Stimulated activated naive CD4-positive, alpha-beta T cell treated with Interleukin-2 at 50 U/mL for 16 hours (primary cell): ENCODE measurements at regions not wholly inside any gene's neighbourhood (a gene's known extent, or its start where the extent isn't known, plus 50 kb on each side); places are given as distances from the start of the nearest gene placed in this dataset.
A peak's percentile ranks its signal among the peaks of the same experiment; 100 is the strongest.

ENCODE experiments used
- DNase-seq: peaks from one replicate; lab custom pipeline; 2025; lab: John Stamatoyannopoulos, UW

DNA sequence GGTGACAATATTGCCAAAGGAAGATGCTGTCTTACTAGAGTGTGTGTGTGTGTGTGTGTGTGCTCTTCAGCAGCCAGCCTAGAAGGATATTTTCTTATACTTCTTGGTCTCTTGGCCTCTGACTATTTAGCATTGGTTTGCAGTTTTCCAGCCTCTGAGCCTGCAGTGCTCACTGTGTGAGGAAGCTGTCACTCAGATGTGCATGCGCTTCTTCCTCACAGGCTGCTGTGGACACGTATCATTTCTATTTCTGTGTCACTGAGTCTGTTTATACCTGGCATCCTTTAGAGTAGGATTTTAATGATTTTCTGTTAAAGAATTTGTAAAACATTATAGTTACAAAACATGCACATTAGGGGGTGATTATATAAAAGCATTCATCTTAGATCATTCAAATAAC is 83.3 kb downstream of the ALDH8A1 start:
- DNase-seq = no peak

DNA sequence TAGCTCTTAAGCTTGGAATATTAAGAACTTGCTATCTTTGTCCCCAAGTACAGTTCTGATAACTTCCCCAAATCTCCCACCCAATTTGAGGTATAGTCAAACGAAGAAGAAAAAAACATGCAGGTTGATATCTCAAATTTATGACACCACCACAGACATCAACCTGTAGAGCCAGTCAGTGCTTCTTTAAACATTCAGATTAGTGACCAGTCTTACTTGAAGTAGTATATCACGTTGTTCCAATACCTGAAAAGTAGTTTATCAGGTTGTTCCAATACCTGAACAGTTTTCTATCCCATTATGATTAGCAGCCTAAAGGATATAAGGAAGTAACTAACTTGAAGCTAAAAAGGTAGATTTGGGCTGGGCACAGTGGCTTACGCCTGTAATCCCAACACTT is 85.3 kb downstream of the ALDH8A1 start:
- no peak for DNase-seq

DNA sequence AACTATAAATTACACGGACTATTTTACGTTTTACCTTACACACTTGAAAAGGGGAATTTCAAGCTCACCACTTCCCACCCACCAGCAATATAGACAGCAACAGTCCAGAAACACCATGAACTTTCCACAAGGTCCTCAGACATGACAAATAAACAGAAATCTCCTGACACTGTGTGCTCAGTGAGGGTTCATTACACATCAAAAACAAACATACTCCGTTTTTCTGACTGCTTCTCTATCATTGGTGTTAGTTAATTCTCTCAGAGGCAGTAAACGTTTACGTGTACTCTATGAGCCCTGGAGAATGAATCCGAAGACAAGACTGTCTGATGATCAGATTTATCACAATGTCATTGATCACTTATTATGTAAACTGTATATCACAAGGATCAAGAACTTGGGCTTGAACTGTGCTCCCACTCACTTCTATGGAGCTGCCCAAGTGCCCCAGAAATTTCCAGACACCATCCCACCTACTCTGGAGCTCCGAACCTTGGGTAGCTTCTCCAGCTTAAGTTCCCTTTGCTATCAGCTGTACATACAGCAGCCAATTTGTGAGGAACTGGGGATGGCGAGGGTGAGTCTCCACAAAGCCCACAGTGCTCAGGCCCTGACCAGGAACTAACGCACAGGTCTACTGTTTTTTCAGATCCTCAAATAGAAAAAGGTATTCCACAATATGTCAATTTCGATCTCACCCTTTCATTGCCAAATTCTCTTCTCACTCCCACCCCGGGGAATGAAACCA is 86.0 kb downstream of the ALDH8A1 start:
- no peak for DNase-seq

DNA sequence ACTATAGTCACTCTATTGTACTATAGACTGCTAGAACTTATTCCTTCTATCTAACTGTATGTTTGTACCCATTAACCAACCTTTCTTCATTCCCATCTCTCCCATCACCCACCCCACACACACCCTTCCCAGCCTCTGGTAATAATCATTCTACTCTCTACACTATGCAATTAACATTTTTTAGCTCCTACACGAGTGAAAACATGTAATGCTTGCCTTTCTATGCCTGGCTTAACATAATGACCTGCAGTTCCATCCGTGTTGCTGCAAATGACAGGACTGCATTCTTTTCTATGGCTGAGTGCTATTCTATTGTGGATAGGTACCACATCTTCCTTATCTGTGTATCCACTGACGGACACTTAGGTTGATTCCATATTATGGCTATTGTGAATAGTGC is 95.5 kb downstream of the ALDH8A1 start:
- DNase-seq = no peak

GRCh38 chr6:134853111-134854055 is 96.5 kb downstream of the ALDH8A1 start:
- no peak for DNase-seq

- DNase-seq = no peak
Observed at GRCh38 chr6:134851548-134851947, 98.4 kb downstream of the ALDH8A1 start.

DNA sequence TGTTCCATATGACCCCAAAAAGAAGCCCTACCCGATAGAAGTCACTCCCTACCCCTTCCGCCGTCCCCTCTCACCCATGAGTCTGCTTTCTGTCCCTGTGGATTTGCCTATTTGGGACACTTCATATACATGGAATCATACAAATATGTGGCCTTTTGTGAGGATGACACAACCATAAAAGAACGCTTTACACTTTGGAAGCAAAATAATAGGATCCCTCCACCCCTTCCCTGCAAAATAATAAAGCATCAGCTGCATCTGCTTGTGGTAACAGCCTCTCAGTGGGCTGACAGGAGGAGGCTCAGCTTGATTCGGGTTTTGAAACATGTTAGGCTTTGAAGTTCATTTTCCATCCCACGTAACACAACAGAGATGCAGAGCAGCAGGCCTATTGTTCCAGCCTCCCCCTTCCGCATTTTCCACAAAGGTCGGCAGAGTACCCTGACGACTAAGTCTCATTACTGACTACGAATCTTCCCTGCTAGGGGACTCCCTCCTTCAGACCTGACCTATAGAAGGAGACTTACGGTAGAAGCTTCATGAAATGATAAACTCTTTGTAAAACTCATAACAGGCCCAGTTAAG is 99.1 kb downstream of the ALDH8A1 start:
- no peak for DNase-seq

DNA sequence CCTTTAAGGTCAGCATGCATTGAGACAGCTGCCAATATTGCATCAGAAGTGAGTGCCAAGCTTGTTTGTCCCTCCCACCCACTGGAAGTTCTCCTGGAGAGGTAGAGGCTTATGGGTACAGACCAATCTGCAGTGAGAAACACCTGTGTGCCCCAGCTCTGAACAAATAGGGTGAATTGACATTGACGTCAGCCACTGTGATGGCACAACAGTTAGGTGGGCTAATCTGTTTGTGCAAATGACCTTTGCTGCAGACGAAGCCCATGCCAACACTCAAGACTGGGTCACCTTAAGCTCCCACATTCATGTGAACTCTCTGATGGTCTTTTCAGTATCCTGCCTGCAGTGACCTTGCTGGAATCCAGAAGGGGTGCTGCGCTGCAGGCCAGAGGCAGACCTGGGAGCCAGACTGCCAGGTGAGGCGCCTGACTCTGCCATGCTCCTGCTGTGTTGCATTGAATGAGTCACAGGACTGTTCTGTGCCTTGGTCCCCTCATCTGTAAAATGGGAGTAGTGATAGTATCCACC is 99.9 kb downstream of the ALDH8A1 start:
- no peak for DNase-seq

DNA sequence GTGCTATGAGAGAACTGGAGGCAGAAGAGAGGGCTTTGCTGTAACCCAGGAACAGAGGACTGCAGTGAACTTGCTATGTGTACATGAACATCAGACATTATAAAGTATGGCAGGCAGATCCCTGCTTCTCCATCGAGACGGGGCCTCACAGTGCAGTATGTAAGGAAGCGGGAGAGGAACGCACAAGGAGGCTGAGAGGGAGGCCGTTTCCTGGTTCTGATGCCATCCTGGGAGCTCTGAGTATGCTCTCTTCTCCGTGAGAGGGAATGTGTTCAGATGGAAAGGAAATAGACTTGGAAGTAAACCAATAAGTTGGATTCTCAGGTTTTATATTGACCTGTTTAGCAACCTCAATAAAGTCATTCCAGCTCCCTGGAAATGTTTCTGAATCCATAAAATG is 101.8 kb downstream of the ALDH8A1 start:
- DNase-seq = no peak

DNA sequence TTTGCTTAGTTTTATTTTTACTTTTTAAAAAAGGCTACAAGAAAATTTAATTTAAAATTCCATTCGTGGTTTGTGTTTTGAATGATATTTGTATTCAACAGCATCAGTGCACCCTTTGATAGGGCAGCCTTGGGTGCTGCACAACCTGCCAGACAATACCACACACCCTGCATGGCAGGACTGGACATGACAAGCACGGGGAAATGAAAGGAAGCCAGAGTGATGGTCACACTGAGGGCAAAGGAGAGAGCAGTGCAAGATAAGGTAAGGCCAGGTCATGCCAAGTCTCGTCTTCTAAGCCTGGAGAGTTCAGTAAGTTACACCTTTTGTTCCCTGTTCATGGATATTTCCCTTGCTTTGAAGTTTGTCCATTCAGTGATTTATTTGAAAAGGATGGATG is 103.0 kb downstream of the ALDH8A1 start:
- no peak for DNase-seq

GRCh38 chr6:134846031-134846430 is 103.9 kb downstream of the ALDH8A1 start:
- DNase-seq = no peak

- DNase-seq = no peak
Observed at GRCh38 chr6:134844120-134844519, 105.8 kb downstream of the ALDH8A1 start.

- DNase-seq = no peak
Observed at GRCh38 chr6:134840086-134840867, 109.6 kb downstream of the ALDH8A1 start.

DNA sequence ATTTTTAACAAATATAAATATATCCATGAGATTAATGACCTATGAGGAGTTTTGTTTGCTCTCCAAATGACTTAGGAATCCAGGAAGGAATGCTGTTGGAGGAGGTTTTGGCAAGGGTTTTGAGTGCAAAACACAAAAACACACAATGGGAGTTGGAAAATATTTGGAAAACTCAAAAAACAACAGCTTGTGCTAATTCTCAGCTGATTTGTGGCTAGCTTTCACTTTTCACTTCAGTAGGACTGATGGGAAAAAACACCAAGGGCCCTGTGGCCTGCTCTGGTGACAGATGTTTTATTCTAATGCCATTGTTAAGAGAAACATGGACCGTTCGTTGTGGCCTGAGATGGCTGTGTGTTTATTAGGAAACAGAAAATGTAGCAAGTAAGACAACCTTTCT is 113.9 kb downstream of the ALDH8A1 start:
- no peak for DNase-seq

DNA sequence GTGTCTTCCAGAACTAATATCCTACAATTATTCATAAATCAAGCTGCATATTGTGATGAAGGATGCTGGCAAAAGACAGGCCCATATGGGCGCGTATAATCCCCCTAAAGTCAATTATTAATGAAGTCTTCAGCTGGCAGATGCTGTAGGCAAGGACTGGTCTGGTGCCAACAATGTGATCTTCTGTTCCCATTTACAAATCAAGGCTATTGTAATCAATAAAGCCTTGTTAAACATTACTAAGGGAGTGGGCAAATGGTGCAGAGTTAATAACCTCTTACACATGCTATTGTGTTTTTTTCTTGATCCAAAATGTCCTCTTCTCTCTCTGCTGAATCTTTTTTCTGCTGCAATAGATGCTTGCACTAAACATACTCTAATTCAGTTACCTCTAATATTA is 119.0 kb downstream of the ALDH8A1 start:
- no peak for DNase-seq

DNA sequence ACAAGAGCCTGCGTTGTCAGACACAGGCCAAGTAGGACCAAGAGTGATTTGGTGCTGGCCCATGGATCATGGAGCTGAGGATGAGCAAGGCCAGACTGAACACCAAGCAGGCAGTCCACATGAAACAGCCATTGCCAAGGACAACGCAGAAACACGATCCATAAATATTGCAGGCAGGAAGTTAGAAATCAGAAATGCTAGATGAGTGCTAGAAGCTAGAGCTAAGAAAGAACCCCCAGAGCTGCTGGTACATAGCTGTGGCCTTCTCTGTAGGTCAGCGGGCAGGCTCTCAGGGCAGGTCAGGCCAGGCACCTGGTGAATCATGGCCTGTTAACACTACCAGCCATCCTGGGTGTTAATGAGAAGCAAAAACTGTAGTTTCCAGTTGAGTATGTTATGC is 119.7 kb downstream of the ALDH8A1 start:
- no peak for DNase-seq

DNA sequence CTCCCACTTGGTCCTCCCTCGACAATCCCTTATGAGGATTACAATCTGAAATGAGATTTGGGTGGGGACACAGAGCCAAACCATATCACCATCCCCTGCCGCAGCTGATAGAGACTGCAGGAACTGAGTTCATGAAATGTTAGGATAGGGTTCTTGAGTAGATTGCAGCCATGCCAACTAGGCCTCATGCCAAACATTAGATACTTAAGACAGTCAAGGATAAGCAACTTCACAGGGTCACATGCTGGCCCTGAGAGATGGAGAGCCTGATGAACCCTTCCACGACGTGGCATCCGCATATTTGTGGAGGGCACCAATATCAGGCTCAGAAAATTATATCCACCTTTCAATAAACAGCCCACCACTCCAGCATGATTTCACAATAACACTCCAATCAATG is 121.3 kb downstream of the ALDH8A1 start:
- no peak for DNase-seq

GRCh38 chr6:134826889-134827737 is 122.8 kb downstream of the ALDH8A1 start:
- no peak for DNase-seq

DNA sequence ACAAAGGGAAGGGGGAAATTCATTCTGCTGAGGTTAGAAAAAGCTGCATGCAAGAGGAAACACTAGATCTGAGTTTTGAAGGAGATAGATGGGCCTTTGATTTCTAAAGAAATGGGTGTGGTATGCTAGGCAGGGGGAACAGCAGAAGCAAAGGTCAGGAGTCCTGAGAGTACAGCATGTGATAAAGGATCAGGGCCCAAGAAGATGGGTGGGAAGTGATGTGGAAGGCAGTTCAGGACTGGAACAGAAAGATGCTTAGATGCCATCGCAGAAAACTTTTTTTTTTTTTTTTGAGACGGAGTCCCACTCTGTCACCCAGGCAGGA is 126.2 kb downstream of the ALDH8A1 start:
- no peak for DNase-seq

- peak; percentile 3 for DNase-seq
Observed at GRCh38 chr6:134822920-134823709, 126.8 kb downstream of the ALDH8A1 start.
